ENCODE measurements at regions not wholly inside any gene's neighbourhood (a gene's known extent, or its start where the extent isn't known, plus 50 kb on each side); places are given as distances from the start of the nearest gene placed in this dataset.

DNA sequence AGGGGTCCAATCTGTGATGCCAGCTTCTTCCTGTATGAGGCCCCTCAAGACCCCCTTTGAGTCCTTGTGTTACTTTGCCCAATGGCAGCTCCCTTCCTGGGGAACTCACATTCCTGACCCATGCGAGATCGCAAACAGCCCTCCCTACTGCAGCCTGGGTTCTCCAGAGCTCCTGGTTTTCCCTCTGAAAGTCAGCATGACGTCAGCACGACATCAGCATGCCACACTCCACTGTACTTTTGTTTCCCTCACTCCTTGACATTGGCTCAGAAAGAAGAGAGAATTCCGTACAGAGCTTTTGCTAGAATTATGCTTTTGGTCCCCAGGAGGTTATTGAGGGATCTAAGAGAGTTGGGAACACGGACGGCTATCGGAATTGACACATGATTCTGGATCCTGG lies 168.1 kb upstream of the PIRT start:
- no peak overlapping the region for H3K18ac ChIP-seq (ENCODE audit: insufficient read length, low read depth, low read length)
- H3T11ph ChIP-seq (ENCODE audit: low read length) = no peak overlapping the region
- H3K9ac ChIP-seq (ENCODE audit: extremely low read depth, insufficient read length, low read length) = no peak overlapping the region
- H2BK120ac ChIP-seq (ENCODE audit: low read depth, low read length, poor library complexity, severe bottlenecking) = no peak overlapping the region
- H3K27ac Mint-ChIP-seq = no peak overlapping the region
- no CpG with 5 or more reads among the region's 8 CpGs for WGBS (ENCODE audit: extremely low coverage, insufficient read length, low lambda C conversion rate)
- no peak overlapping the region for H3K27ac ChIP-seq (ENCODE audit: insufficient read length, low read depth, low read length)
- H2AFZ ChIP-seq (ENCODE audit: low read length) = no peak overlapping the region
- H3K4me2 ChIP-seq (ENCODE audit: insufficient read depth, insufficient read length, low read length) = no peak overlapping the region
- no peak overlapping the region for H3K56ac ChIP-seq (ENCODE audit: insufficient read length, low read depth, low read length)
- H3K9me3 Mint-ChIP-seq = peaks cover 0 to 2% of the 10 kb centered on the region in 2 experiments; a peak in 1 of 5 replicates
- H3K27me3 Mint-ChIP-seq (ENCODE audit: low read depth) = peaks cover 1% of the 10 kb centered on the region; the same call in 1 of the 2 replicates
- no peaks in the 10 kb centered on the region for H3K79me2 ChIP-seq (ENCODE audit: insufficient read depth, low read length)
- no peak overlapping the region for H2BK5ac ChIP-seq (ENCODE audit: insufficient read length, low read length)
- H4K91ac ChIP-seq (ENCODE audit: insufficient read length, low read depth, low read length) = no peak overlapping the region
- H4K5ac ChIP-seq (ENCODE audit: insufficient read length, low read depth, low read length) = no peak overlapping the region
- H2AK5ac ChIP-seq (ENCODE audit: insufficient read length, low read length) = no peak overlapping the region
- no peak overlapping the region for H3K14ac ChIP-seq (ENCODE audit: insufficient read depth, low read length)
- H3K27me3 ChIP-seq (ENCODE audit: insufficient read depth, low read length) = no peaks in the 10 kb centered on the region
- no peak for TF ChIP-seq CTCF (conservative IDR thresholded peaks at IDR 0.05)
- no peak overlapping the region for H4K8ac ChIP-seq (replicated peaks; ENCODE audit: insufficient read length, low read depth, low read length)
- H3K4me1 ChIP-seq (ENCODE audit: insufficient read depth, low read length) = no peaks in the 10 kb centered on the region
- no peak overlapping the region for H2BK12ac ChIP-seq (ENCODE audit: insufficient read length, low read depth, low read length)
- H2BK20ac ChIP-seq (ENCODE audit: low read depth, low read length, poor library complexity, severe bottlenecking) = no peak overlapping the region
- H3K4ac ChIP-seq (ENCODE audit: low read depth, low read length) = no peak overlapping the region
- H3K23me2 ChIP-seq (ENCODE audit: insufficient read length, low read depth, low read length, poor library complexity, severe bottlenecking) = no peaks in the 10 kb centered on the region
- H3K4me3 Mint-ChIP-seq = no peak overlapping the region
- H3K23ac ChIP-seq (ENCODE audit: insufficient read length, low read depth, low read length) = no peak overlapping the region
- no peaks in the 10 kb centered on the region for H3K9me3 ChIP-seq (ENCODE audit: control insufficient read depth, low read depth, low read length)
- DNase-seq = no peak
- no peaks in the 10 kb centered on the region; a peak in 1 of 7 replicates for H3K36me3 Mint-ChIP-seq (ENCODE audit: insufficient read depth in 1 of 3, low read depth in 3 of 3)
- no peak overlapping the region for H2BK15ac ChIP-seq (ENCODE audit: low read depth, low read length)
- H4K20me1 ChIP-seq (ENCODE audit: control insufficient read depth, insufficient read depth, insufficient read length) = no peaks in the 10 kb centered on the region
- no peaks in the 10 kb centered on the region for H3K4me1 Mint-ChIP-seq
- no peaks in the 10 kb centered on the region for H3K79me1 ChIP-seq (ENCODE audit: insufficient read depth, low read depth, low read length, poor library complexity, severe bottlenecking)
